Ishikawa (cell line): ENCODE measurements at regions not wholly inside any gene's neighbourhood (a gene's known extent, or its start where the extent isn't known, plus 50 kb on each side); places are given as distances from the start of the nearest gene placed in this dataset.

Source experiments
- CEBPB ChIP-seq: IDR thresholded peaks from 2 replicates; pipeline ENCODE4 v1.6.1; 2012
- CREB1 ChIP-seq: IDR thresholded peaks from 2 replicates; pipeline ENCODE4 v1.6.1; 2012; ENCODE audit warnings: low read depth
- EGR1 ChIP-seq: IDR thresholded peaks from 2 replicates; pipeline ENCODE4 v1.6.1; 2012
- EP300 ChIP-seq: IDR thresholded peaks from 2 replicates; pipeline ENCODE4 v1.6.1; 2012; ENCODE audit warnings: borderline replicate concordance
- FOXM1 ChIP-seq: IDR thresholded peaks from 2 replicates; pipeline ENCODE4 v1.6.1; 2012; ENCODE audit warnings: low read depth, borderline replicate concordance
- MAX ChIP-seq: IDR thresholded peaks from 2 replicates; pipeline ENCODE4 v1.6.1; 2012
- NFIC ChIP-seq: IDR thresholded peaks from 2 replicates; pipeline ENCODE4 v1.6.1; 2012
- RAD21 ChIP-seq: IDR thresholded peaks from 2 replicates; pipeline ENCODE4 v1.6.1; 2012; ENCODE audit warnings: low read depth
- REST ChIP-seq: IDR thresholded peaks from 2 replicates; pipeline ENCODE4 v1.6.1; 2012; ENCODE audit warnings: low read depth, mild to moderate bottlenecking
- TAF1 ChIP-seq: IDR thresholded peaks from 2 replicates; pipeline ENCODE4 v1.6.1; 2012; ENCODE audit warnings: low read depth, mild to moderate bottlenecking
- TCF12 ChIP-seq: IDR thresholded peaks from 2 replicates; pipeline ENCODE4 v1.6.1; 2012; ENCODE audit warnings: low read depth
- TEAD4 ChIP-seq: IDR thresholded peaks from 2 replicates; pipeline ENCODE4 v1.6.1; 2012
- USF1 ChIP-seq: IDR thresholded peaks from 2 replicates; pipeline ENCODE4 v1.6.1; 2012
- YY1 ChIP-seq: IDR thresholded peaks from 2 replicates; pipeline ENCODE4 v1.6.1; 2012; ENCODE audit warnings: low read depth
- ZBTB7A ChIP-seq: IDR thresholded peaks from 2 replicates; pipeline ENCODE4 v1.6.1; 2012; ENCODE audit warnings: low read depth

GRCh38 chr3:102699819-102700140, 265.0 kb downstream of the ZPLD1 start:
- no peak for TF ChIP-seq ZBTB7A
- no peak for TF ChIP-seq MAX
- no peak for TF ChIP-seq USF1
- TF ChIP-seq TEAD4: no peak
- no peak for TF ChIP-seq TCF12
- no peak for TF ChIP-seq REST
- TF ChIP-seq NFIC: no peak
- no peak for TF ChIP-seq CEBPB
- no peak for TF ChIP-seq RAD21
- no peak for TF ChIP-seq EGR1
- no peak for TF ChIP-seq EP300
- no peak for TF ChIP-seq YY1
- no peak for TF ChIP-seq FOXM1
- no peak for TF ChIP-seq TAF1
- no peak for TF ChIP-seq CREB1

GRCh38 chr3:102712896-102713295, 278.1 kb downstream of the ZPLD1 start:
- TF ChIP-seq EGR1 (no peak), YY1 (no peak), ZBTB7A (no peak), TAF1 (no peak), RAD21 (no peak), NFIC (no peak), REST (no peak)

GRCh38 chr3:102714567-102714966, 279.8 kb downstream of the ZPLD1 start:
- TF ChIP-seq CREB1: no peak
- TF ChIP-seq RAD21: no peak
- TF ChIP-seq REST: no peak
- no peak for TF ChIP-seq FOXM1
- no peak for TF ChIP-seq MAX
- no peak for TF ChIP-seq ZBTB7A
- no peak for TF ChIP-seq TEAD4
- no peak for TF ChIP-seq TAF1
- TF ChIP-seq USF1: no peak
- no peak for TF ChIP-seq EGR1
- TF ChIP-seq CEBPB: no peak

GRCh38 chr3:102715030-102715697, 280.3 kb downstream of the ZPLD1 start:
- TF ChIP-seq CREB1 (no peak), YY1 (no peak), NFIC (no peak), ZBTB7A (no peak), MAX (no peak), TCF12 (no peak), TAF1 (no peak)

GRCh38 chr3:102718651-102719050, 283.8 kb downstream of the ZPLD1 start:
- no peak for TF ChIP-seq REST
- TF ChIP-seq EP300: no peak
- no peak for TF ChIP-seq FOXM1
- no peak for TF ChIP-seq EGR1
- TF ChIP-seq RAD21: no peak
- no peak for TF ChIP-seq TCF12
- TF ChIP-seq CREB1: no peak
- no peak for TF ChIP-seq USF1
- TF ChIP-seq ZBTB7A: no peak
- no peak for TF ChIP-seq MAX
- TF ChIP-seq TEAD4: no peak
- no peak for TF ChIP-seq TAF1
- no peak for TF ChIP-seq NFIC
- TF ChIP-seq YY1: no peak
- TF ChIP-seq CEBPB: no peak
